Left forelimb (tissue), 1 donor: ENCODE measurements at regions not wholly inside any gene's neighbourhood (a gene's known extent, or its start where the extent isn't known, plus 50 kb on each side); places are given as distances from the start of the nearest gene placed in this dataset.

Experiments used
- DNase-seq: peaks from one replicate; pipeline ENCODE4 v3.0.0-alpha.2; 2018; ENCODE audit warnings: low spot score

DNA sequence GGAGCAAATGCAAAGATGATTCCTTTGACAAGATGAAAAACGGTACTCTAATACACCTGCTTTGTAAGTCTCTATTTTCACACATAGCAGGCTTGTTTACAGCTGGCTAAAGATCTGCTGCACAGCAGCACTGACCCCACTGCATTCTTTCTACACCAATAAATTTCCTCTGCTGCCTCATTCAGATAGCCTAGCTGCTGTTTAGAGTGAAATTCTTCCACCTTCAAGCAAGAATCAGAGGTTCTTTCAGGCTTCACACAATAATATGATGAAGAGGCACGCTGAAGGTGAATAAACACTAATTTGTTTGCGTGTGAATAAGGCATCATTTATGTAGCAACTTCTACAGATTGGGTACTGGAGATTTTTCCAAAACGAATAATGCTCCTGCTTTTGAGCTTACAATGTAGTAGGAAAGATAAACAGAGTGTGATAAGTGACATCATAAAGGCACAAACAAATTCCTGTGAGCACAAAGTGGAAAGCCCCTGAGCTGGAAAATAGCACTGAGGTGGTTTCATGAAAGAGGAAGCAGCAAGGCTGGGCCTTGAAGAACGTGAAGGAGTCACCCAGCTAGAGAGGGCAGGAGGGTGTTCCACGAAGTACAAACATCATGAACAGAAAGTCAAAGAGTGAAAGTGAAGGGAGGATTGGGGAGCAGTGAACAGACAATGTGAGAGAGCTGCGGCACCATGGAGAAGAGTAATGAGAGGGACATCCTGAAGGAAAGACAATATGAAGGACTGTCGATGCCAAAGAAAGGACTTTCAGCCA lies 543.4 kb downstream of the CD83 start:
- no peak for DNase-seq

GRCh38 chr6:14661691-14662090 lies 544.1 kb downstream of the CD83 start:
- no peak for DNase-seq

GRCh38 chr6:14664112-14664601 lies 546.6 kb downstream of the CD83 start:
- no peak for DNase-seq

DNA sequence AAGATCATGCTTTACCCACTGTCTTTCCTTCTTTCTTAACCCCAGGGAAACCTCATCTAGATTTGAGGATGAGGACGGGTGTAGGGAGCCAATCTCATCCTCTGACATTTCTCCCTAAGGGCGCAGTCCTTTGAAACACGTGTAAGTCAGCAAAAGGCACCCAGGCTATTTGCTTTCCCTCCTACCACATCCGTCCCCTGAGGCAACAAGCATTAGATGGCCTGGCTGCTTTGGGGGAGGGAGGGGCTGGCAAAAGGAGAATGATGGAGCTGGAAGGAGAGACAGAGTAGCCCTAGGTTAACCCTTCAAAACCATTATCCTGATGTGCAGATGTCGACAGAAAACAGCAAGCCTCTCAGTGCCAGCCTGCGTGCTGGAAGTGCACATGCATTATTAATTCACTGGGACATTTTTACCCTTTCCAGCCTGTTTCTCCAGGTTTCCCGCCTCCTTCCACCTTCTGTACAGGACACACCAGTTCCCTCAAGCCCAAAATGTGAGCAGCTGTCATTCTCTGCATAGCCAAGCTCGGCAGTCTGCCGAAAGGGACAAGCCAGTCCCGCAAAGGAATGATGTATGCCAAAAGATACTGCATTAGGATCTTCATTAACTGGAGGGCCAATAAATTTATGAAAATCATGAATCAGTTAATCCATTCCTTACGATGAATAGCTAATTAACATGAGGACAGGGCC lies 547.2 kb downstream of the CD83 start:
- DNase-seq = no peak

GRCh38 chr6:14665827-14666724 lies 548.5 kb downstream of the CD83 start:
- DNase-seq = no peak

DNA sequence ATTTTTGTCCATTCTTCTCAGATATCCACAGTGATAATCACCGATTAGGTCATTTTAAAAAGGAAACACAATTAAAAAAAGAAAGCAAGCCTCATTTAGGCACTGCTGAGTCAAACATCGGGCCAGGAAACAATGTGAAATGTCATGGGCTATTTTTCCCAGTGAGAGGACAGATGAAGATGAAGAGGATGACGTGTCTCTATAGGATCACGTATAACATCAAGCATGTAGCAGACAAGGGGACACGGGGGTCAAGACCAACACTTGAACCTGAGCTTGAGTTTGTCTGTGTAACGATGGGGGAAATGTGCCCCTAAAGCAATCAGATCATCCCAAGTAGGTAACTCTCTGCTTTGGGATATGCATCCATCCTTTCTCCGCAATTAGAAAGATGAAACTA lies 553.2 kb downstream of the CD83 start:
- DNase-seq = no peak

- no peak for DNase-seq
Measured at GRCh38 chr6:14671261-14671681, 553.7 kb downstream of the CD83 start.

DNA sequence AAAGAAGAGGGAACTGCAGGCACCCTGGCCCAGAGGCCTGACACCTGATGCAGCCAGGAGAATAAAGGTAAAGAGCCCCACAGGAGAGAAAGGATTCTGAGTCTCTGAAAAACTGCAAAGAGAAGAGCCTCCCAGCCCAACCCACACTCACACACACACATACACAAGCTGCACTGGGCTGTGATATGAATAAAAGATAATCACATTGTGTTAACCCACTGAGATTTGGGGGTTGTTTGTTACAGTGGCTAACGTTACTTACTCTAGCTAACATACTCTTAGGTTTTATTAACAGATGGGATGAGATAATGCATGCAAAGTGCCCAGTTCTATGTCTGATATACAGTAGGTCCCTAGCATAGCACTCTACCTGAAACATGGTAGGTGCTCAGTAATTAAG lies 554.4 kb downstream of the CD83 start:
- DNase-seq = no peak

DNA sequence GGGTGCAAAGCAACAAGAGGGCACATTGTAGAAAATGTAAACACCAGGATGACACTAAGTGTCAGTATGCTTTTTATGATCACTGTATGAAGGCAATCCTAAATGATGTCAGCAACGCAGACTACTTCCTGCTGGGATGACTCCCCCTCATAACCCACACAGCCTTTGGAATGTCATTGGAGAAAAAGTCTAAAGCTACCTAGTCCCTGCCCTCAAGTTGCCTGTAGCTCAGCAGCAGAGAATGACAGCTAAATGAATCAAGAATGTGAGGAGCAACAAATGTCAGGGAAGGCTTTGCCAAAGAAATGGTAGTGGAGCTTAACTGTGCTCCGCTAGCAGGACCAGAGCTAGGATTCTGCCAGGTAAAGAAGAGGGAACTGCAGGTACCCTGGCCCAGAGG lies 555.6 kb downstream of the CD83 start:
- DNase-seq = no peak

- DNase-seq = no peak
Measured at GRCh38 chr6:14674458-14674857, 556.9 kb downstream of the CD83 start.

- DNase-seq = no peak
Measured at GRCh38 chr6:14674867-14675648, 557.5 kb downstream of the CD83 start.

GRCh38 chr6:14676064-14676463 lies 558.5 kb downstream of the CD83 start:
- no peak for DNase-seq

GRCh38 chr6:14676977-14677781 lies 559.6 kb downstream of the CD83 start:
- no peak for DNase-seq

- no peak for DNase-seq
Measured at GRCh38 chr6:14681699-14682487, 564.0 kb upstream of the JARID2 start.

DNA sequence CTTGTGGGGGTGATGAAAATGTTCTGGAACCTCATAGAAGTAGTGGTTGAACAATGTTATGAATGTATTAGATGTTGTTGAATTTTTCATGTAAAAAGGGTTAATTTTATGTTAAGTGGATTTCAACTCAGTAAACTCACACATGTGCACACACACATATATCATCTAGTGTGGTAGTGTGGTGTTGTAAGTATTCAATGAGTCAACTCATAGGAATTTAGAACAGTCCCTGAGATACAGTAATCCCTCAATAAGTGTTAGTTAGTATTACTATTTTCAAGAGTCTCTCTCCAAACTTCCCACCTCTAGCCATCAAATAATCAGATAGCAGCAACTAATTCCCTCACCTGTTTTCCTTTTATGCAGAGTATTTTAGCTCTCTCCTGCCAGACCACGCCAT lies 563.1 kb upstream of the JARID2 start:
- DNase-seq = no peak

GRCh38 chr6:14689639-14690038 lies 556.2 kb upstream of the JARID2 start:
- no peak for DNase-seq

DNA sequence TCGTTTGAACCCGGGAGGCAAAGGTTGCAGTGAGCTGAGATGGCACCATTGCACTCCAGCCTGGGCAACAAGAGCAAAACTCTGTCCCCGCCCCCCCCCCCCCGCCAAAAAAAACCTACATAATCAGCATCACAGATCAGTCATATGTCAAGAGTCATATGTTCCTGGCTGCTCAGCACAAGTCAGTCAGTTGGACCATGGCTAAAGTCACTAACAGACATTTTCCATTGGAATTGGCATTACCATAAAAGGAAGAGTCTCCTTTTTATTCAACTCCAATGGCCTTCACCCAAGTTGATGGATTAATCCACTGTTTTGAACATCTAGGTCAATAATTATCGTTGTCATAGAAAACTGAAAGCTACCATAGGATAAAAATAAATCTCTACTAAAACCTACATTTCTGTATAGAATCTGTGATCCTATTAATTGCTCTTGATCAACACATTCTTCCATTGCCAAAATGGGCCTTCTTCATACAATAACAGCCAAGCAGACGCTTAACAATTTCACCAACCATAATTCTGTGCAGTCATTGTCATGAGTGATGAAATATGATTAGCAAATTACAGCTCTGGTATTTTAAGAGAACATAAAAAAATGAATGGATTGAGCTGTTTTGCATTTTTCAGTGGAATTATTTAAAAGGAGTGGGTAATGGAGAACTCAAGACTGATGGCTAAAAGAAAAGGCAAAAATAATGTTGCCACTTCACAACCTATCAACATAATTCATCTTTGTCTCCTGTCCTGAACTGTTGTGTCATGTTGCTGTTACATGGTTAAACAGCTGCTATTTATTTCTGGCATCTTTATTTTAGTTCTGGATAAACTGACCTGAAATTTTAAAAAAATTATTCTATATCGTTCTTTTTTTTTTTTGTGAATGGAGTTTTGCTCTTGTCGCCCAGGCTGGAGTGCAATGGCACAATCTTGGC lies 555.5 kb upstream of the JARID2 start:
- no peak for DNase-seq

DNA sequence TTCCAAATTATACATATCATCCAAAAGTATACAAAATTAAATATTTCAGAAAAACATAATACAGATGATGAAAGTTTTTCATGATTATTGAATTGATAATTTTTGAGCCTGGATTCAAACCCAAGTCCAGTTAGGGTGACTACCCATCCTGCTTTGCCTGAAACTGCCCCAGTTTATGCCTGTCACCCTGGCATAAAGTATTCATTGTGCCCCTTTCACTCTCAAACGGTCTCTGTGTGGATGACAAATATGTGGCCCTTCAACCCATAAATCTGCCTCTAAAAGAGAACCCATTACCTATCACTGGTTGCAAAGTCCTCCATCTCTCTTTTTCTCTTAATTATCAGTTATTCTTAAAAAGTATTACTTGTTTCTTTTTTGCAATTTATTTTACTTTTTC lies 553.7 kb upstream of the JARID2 start:
- DNase-seq = no peak
